ENCODE measurements at regions not wholly inside any gene's neighbourhood (a gene's known extent, or its start where the extent isn't known, plus 50 kb on each side); places are given as distances from the start of the nearest gene placed in this dataset.

- TF ChIP-seq THAP9 (CRISPR knock-in tag; IDR thresholded peaks at IDR 0.05; ENCODE audit: borderline replicate concordance), result no peak
- 0 out of 2 replicates have a peak, but pooled peaks have one; percentile 44 for TF ChIP-seq ZNF570 (CRISPR knock-in tag; IDR thresholded peaks at IDR 0.05; ENCODE audit: borderline replicate concordance)
- no peak for TF ChIP-seq ZUFSP (CRISPR knock-in tag; IDR thresholded peaks at IDR 0.05; ENCODE audit: borderline replicate concordance)
- 0 out of 2 replicates have a peak, but pooled peaks have one; percentile 21 for TF ChIP-seq TAF1 (CRISPR knock-in tag; IDR thresholded peaks at IDR 0.05)
- TF ChIP-seq MEF2D (CRISPR knock-in tag; IDR thresholded peaks at IDR 0.05), result no peak; the same call in 1 of the 2 replicates
- 0 out of 2 replicates have a peak, but pooled peaks have one; percentile 43 for TF ChIP-seq HMG20B (CRISPR knock-in tag; conservative IDR thresholded peaks at IDR 0.05)
- TF ChIP-seq CBFB (CRISPR knock-in tag; IDR thresholded peaks at IDR 0.05), result 0 out of 2 replicates have a peak, but pooled peaks have one; percentile 15
- no peak for TF ChIP-seq KMT2A (CRISPR knock-in tag; IDR thresholded peaks at IDR 0.05)
- no peak for TF ChIP-seq ZNF432 (CRISPR knock-in tag; IDR thresholded peaks at IDR 0.05; ENCODE audit: borderline replicate concordance)
- TF ChIP-seq ZNF850 (CRISPR knock-in tag; conservative IDR thresholded peaks at IDR 0.05), result no peak
- peak; percentile 45; the same call in 1 of the 2 replicates for TF ChIP-seq MED1 (CRISPR knock-in tag; IDR thresholded peaks at IDR 0.05)
- TF ChIP-seq ZSCAN22 (CRISPR knock-in tag; IDR thresholded peaks at IDR 0.05), result no peak
- TF ChIP-seq ZNF552 (CRISPR knock-in tag; IDR thresholded peaks at IDR 0.05; ENCODE audit: borderline replicate concordance), result no peak
- no peak for TF ChIP-seq GTF2F1 (IDR thresholded peaks at IDR 0.05; ENCODE audit: low read length)
- TF ChIP-seq HDAC1 (CRISPR knock-in tag; IDR thresholded peaks at IDR 0.05), result peak; percentile 82
- no peak for TF ChIP-seq ZNF326 (CRISPR knock-in tag; IDR thresholded peaks at IDR 0.05; ENCODE audit: borderline replicate concordance)
- no peak for TF ChIP-seq ZBTB42 (CRISPR knock-in tag; IDR thresholded peaks at IDR 0.05)
- TF ChIP-seq ZBTB49 (CRISPR knock-in tag; IDR thresholded peaks at IDR 0.05; ENCODE audit: borderline replicate concordance), result no peak
Observed at GRCh38 chr21:41605178-41605933, 97.4 kb upstream of the TMPRSS2 start (continued).

Measured in HepG2 (cell line).